Keratinocyte (primary cell): ENCODE measurements at regions not wholly inside any gene's neighbourhood (a gene's known extent, or its start where the extent isn't known, plus 50 kb on each side); places are given as distances from the start of the nearest gene placed in this dataset.

Source experiments
- DNase-seq: peaks from one replicate; pipeline ENCODE4 v3.0.0-alpha.2; 2011; ENCODE audit warnings: low read depth, missing footprints, low spot score
- FAIRE-seq: peaks from 2 replicates; lab custom pipeline; 2011; peaks lifted over from hg19 to GRCh38; lab: Jason Lieb, UNC
- H2AFZ ChIP-seq: 2 replicates; pipeline ENCODE4 v1.6.0; 2012; ENCODE audit warnings: low read length, control low read depth, inconsistent platforms; ENCODE audit not compliant: control insufficient read depth
- H3K27ac ChIP-seq: 2 replicates; pipeline ENCODE4 v1.5.1; 2011; ENCODE audit warnings: low read length; ENCODE audit not compliant: control insufficient read depth, insufficient read depth
- H3K27me3 ChIP-seq: 3 replicates; pipeline ENCODE4 v1.6.0; 2011; ENCODE audit warnings: low read length; ENCODE audit not compliant: control insufficient read depth, insufficient read depth; ENCODE audit errors: extremely low read depth
- H3K36me3 ChIP-seq, 2 experiments: 2 replicates in 1 of 2; 3 replicates in 1 of 2; pipeline ENCODE4 v1.5.1; 2011; ENCODE audit warnings: low read length in 2 of 2, mild to moderate bottlenecking in 1 of 2; ENCODE audit not compliant: control insufficient read depth in 2 of 2, insufficient read depth in 2 of 2; ENCODE audit errors: extremely low read depth in 1 of 2
- H3K4me1 ChIP-seq: 3 replicates; pipeline ENCODE4 v1.5.1; 2011; ENCODE audit warnings: low read length; ENCODE audit not compliant: control insufficient read depth, insufficient read depth; ENCODE audit errors: extremely low read depth
- H3K4me2 ChIP-seq: 3 replicates; pipeline ENCODE4 v1.6.0; 2011; ENCODE audit warnings: low read depth, low read length; ENCODE audit not compliant: control insufficient read depth, insufficient read depth; ENCODE audit errors: extremely low read depth
- H3K4me3 ChIP-seq, 3 experiments: fragments of 200-600 bp in 1 of 3; sonication (generic) in 1 of 3; 2 replicates in 2 of 3; 3 replicates in 1 of 3; pipeline ENCODE4 v1.5.1; 2011 to 2016; ENCODE audit warnings: low read length in 3 of 3, mild to moderate bottlenecking in 3 of 3, control low read depth in 2 of 3, inconsistent platforms in 1 of 3, low read depth in 1 of 3, mixed read lengths in 1 of 3, mixed run types in 1 of 3, moderate library complexity in 1 of 3; ENCODE audit not compliant: control insufficient read depth in 2 of 3, insufficient read depth in 2 of 3; ENCODE audit errors: extremely low read depth in 1 of 3
- H3K79me2 ChIP-seq: 2 replicates; pipeline ENCODE4 v1.6.0; 2012; ENCODE audit warnings: low read length; ENCODE audit not compliant: control insufficient read depth, insufficient read depth
- H3K9ac ChIP-seq: 3 replicates; pipeline ENCODE4 v1.6.0; 2011; ENCODE audit warnings: low read length; ENCODE audit not compliant: control insufficient read depth, insufficient read depth; ENCODE audit errors: extremely low read depth
- H3K9me1 ChIP-seq: 3 replicates; pipeline ENCODE4 v1.6.0; 2011; ENCODE audit warnings: low read length; ENCODE audit not compliant: control insufficient read depth, insufficient read depth; ENCODE audit errors: extremely low read depth
- H3K9me3 ChIP-seq: 2 replicates; pipeline ENCODE4 v1.5.1; 2012; ENCODE audit warnings: low read depth, low read length; ENCODE audit not compliant: control insufficient read depth
- H4K20me1 ChIP-seq: 3 replicates; pipeline ENCODE4 v1.6.0; 2011; ENCODE audit warnings: low read length; ENCODE audit not compliant: control insufficient read depth, insufficient read depth; ENCODE audit errors: extremely low read depth
- CTCF ChIP-seq, 3 experiments: IDR thresholded peaks in 1 of 3; conservative IDR thresholded peaks in 1 of 3; optimal IDR thresholded peaks in 1 of 3; 2 replicates in 2 of 3; 3 replicates in 1 of 3; pipeline versions ENCODE3 to v1.5.1; 2011; ENCODE audit warnings: low read length in 3 of 3, mild to moderate bottlenecking in 3 of 3, moderate library complexity in 2 of 3, control low read depth in 1 of 3, inconsistent platforms in 1 of 3; ENCODE audit not compliant: insufficient read depth in 2 of 3; ENCODE audit errors: extremely low read depth in 1 of 3
- EZH2 ChIP-seq: IDR thresholded peaks from one replicate; pipeline ENCODE4 v1.6.1; 2012; ENCODE audit warnings: inconsistent platforms, mild to moderate bottlenecking, low read length, moderate library complexity
- dilution Hi-C: fragments of 300-500 bp; cut with MboI; formaldehyde crosslinking; loops from one replicate; pipeline ENCODE4 v1.7.0; 2020; ENCODE audit warnings: low sequenced_read_pairs; ENCODE audit not compliant: extremely low pct_ligation_motif_present

DNA sequence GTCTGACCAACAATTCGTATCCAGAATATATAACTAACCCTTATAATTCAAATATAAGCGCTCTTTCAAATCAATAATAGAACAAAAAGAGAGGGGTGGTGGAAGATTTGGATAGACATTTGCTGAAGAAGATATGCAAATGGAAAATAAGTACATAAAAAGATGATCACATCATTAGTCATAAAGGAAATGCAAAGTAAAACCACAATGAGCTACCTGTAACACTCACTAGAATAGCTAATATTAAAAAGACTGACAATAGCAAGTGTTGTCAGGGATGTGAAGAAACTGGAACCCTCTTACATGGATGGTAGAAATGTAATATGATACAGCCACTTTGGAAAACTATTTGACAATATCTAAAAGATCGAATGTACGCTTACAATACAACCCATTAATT lies 84.9 kb upstream of the MRPS9 start:
- H3K27ac ChIP-seq, result no peak overlapping the region
- peak; percentile 34 for FAIRE-seq
- H3K79me2 ChIP-seq, result no peaks in the 10 kb centered on the region
- H3K9ac ChIP-seq, result no peak overlapping the region
- no peaks in the 10 kb centered on the region for H4K20me1 ChIP-seq
- H3K9me3 ChIP-seq, result no peaks in the 10 kb centered on the region
- no peak overlapping the region for H2AFZ ChIP-seq
- H3K4me3 ChIP-seq, result no peak overlapping the region
- dilution Hi-C loops, result no loop called here
- DNase-seq, result no peak
- no peak for TF ChIP-seq CTCF (optimal IDR thresholded peaks at IDR 0.05 in 1 of 3, IDR thresholded peaks at IDR 0.05 in 1 of 3, conservative IDR thresholded peaks at IDR 0.05 in 1 of 3; ENCODE audit: extremely low read depth in 1 of 3, insufficient read depth in 2 of 3, low read length in 3 of 3)
- no peak for TF ChIP-seq EZH2
- H3K36me3 ChIP-seq, result no peaks in the 10 kb centered on the region
- no peaks in the 10 kb centered on the region for H3K9me1 ChIP-seq
- H3K27me3 ChIP-seq, result no peaks in the 10 kb centered on the region
- H3K4me1 ChIP-seq, result no peaks in the 10 kb centered on the region
- no peak overlapping the region for H3K4me2 ChIP-seq

GRCh38 chr2:104965900-104966299 lies 72.0 kb upstream of the MRPS9 start:
- no peak overlapping the region for H2AFZ ChIP-seq
- dilution Hi-C loops, result no loop called here

More at GRCh38 chr2:104965900-104966299, 72.0 kb upstream of the MRPS9 start:
- TF ChIP-seq EZH2 (no peak), CTCF (optimal IDR thresholded peaks at IDR 0.05 in 1 of 3, IDR thresholded peaks at IDR 0.05 in 1 of 3, conservative IDR thresholded peaks at IDR 0.05 in 1 of 3; ENCODE audit: extremely low read depth in 1 of 3, insufficient read depth in 2 of 3, low read length in 3 of 3) (peak in 1 of 3 experiments; percentile 25)
- H3K4me1 ChIP-seq, result no peaks in the 10 kb centered on the region
- FAIRE-seq, result no peak
- H3K79me2 ChIP-seq, result no peaks in the 10 kb centered on the region
- no peaks in the 10 kb centered on the region for H3K36me3 ChIP-seq
- H3K4me2 ChIP-seq, result no peak overlapping the region
- no peak overlapping the region for H3K27ac ChIP-seq
- no peak overlapping the region for H3K4me3 ChIP-seq
- H3K9ac ChIP-seq, result no peak overlapping the region
- DNase-seq, result no peak
- no peaks in the 10 kb centered on the region for H4K20me1 ChIP-seq
- no peaks in the 10 kb centered on the region for H3K27me3 ChIP-seq
- H3K9me3 ChIP-seq, result no peaks in the 10 kb centered on the region
- H3K9me1 ChIP-seq, result no peaks in the 10 kb centered on the region
